NCI-H526 treated with DMSO at 0.1 percent for 48 hours (cell line): ENCODE measurements at regions not wholly inside any gene's neighbourhood (a gene's known extent, or its start where the extent isn't known, plus 50 kb on each side); places are given as distances from the start of the nearest gene placed in this dataset.
"Not testable (repeated sequence)": the region's sequence is repeated elsewhere in the genome, so short reads cannot be mapped to it uniquely, and the experiment has no call there.

Experiments used
- DNase-seq: peaks from one replicate; lab custom pipeline; 2025; lab: John Stamatoyannopoulos, UW

DNA sequence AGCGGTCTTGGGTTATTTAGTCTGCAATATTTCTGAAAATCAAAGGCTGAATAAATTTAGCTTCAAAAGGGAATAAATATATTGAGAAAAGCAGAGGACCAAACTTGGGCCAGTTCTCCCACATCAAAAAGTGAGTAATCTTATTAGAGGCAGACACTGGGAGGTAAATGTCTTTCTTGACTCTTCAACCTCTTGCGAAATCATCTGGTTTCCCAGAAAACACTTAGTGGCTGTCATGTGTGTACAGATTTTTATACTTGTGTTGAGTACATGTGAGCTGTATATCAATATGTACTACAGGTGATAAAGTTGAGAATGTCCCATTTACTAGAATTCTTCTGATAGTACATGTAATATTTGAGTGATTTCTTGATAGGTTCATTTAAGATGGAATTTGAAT lies 454.9 kb downstream of the PRR16 start:
- no peak for DNase-seq

DNA sequence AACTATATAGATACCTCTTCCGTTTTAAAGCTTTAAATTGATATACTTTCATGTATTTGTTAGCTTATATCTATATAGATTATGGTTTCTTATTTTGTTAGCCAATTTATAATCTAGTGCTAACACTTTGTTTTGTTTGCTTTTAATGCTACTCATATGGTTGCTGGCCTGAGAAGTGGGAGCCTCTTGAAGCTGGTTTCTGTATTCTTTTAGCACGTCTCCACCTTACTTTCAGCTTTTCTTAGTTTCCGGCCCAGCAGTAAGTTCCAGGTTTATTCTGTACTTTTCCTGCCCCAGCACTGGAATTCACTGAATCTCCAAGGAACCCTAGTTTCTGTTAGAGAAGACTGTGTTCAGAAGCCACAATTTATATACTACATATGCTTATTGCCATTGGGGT lies 458.9 kb downstream of the PRR16 start:
- no peak for DNase-seq

DNA sequence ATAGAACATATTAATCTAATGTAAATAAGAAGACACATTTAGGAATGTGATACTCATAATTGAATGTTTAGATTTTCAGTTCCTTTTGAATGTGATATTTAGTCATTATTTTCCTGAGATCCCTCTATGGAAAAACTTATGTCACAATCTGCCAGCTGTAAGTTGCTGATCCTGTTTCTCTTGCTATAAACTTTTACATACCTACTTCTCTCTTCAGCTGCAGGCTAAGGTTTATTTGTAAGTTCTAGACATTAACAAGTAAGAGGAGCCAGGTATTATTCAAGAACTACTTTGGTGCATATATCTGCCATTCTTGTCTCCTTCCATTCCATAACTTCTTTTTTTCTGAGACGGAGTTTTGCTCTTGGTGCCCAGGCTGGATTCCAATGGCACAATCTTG lies 462.4 kb downstream of the PRR16 start:
- no peak for DNase-seq

DNA sequence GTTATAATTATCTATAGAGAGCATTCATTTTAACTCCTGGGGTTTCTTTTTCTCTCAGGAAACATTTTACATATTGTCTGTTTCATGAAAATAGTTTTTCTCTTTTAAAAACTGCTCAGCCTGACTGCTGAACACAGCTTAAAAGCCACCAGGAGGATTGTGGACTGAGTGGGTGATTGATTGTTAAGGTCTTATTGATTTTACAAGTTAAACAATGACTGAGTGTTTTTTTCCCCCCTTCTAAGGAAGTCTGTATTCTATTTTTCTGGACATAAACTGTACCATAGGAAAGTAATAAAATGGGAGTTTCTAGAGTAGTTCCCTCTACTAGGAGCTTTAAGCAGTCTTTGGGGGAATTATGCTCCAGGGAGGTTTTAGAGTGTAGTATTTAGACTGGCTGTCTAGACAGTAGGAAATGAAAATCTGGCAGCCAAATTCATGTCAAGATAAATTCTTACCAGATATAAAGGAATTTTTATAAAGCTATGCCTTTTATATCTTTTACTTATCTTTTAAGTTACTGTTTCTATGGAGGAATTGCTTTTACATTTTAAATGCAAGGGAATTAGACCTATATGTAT lies 463.9 kb downstream of the PRR16 start:
- no peak for DNase-seq

DNA sequence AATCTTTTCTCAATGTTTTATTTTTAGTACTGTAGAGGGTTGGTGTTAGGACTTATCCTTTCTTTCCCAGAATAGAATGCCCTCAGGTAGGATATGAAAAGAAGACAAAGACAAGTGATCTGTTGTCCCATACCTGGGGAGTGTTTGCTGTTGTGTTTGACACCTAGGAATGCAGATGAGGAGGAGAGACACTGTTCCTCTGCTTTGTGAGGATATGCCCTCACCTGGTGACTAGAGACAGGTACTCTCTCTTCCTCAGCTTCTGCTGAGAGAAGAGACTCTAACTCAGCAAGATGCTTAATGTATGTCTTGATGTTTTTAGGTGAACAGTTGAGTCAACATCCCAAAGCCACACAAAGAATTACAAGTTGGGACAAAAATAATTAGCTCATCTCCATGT lies 468.4 kb downstream of the PRR16 start:
- no peak for DNase-seq

DNA sequence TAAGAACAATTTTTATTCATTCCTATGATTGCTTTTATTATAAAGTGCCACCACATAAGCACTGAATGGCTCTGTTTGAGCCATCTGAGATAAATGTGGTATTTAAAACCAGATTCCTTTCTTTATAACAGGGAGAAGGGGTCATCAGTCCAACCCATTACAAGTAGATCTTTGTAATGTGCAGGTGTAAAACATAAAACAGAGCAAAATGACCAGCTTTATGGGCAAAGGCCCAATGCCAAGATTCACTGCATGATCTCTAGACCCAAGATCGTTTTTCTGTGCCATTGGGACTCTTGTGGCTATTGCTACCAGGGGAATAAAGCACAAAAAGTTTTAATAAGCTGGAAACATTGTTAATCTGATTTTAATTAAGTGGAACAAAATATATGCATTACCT lies 469.9 kb downstream of the PRR16 start:
- no peak for DNase-seq

DNA sequence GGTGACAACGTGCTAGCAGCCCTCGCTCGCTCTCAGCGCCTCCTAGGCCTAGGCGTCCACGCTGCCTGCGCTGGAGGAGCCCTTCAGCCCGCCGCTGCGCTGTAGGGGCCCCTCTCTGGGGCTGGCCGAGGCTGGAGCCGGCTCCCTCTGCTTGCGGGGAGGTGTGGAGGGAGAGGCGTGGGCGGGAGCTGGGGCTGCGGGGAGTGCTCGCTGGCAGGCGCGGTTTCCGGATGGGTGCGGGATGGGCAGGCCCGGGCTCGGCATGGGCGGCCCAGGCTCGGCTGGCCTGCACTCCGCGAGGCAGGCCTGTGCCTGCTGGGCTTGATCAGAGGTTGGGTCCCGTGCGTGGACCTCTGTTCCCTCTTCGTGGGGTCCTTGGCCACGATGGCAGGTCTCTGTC lies 472.6 kb downstream of the PRR16 start:
- no peak for DNase-seq

DNA sequence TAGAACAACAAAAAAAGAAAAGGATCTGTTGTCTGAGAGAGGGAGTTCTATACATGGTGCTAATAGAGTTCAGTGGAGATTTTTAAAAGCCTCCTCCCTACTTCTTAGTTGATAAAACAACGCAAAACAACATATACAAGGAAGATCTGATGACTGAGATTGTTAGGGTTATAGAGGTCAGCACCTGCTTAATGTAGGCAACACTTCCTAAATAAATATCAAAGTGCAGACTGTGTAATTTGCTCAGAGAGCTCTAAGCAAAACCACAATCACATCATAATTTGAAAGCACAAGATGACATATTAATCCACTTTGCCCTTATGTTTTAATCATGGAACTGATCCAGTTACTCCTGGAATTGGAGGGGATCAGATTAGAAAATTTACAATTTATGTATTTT lies 474.5 kb downstream of the PRR16 start:
- DNase-seq: no peak

DNA sequence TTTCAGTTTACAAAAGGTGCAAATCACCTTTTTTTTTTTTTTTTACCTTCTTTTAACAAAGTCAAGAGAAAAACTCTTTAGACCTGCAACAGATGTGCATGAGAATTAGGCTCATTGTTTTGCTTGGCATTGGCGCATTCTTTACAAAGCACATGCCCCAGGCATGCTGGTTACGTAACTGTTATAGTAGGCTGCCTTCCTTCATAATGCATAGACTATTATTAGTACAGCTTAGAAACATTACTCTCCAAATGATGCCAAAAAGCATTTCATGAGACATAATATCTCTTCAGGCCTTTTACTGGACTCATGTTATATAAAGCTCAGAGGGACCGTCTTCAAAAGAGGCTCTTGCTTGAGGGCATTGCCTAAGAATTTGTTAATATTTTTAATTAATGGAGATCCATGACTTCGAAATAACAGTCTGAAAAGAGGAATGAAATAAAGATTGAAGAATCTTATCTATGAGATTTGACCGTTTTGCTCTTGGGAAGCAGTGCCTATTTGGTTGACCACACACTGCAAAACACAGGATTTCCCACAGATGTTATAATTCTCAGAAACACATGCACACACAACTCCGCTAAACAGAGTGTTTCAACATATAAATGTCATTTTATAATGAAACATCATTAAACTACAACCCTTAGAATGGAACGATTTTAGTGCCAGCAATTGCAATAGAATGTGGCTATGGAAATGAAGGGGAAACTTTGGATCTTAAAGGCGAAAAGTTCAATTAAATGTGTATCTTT lies 478.7 kb downstream of the PRR16 start:
- DNase-seq: no peak

DNA sequence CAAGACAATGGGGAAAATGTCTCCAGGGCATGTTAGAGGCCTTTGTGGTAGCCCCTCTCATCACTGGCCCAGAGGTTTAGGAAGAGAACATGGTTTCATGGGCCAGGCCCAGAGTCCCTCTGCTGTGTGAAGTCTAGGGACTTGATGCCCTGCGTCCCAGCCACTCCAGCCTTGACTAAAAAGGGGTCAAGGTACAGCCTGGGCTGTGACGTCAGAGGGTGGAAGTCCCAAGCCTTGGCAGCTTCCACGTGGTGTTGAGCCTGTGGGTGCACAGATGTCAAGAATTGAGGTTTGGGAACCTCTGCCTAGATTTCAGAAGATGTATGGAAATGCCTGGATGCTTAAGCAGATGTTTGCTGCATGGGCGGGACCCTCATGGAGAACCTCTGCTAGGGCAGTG lies 485.5 kb downstream of the PRR16 start:
- DNase-seq: not testable (repeated sequence)

DNA sequence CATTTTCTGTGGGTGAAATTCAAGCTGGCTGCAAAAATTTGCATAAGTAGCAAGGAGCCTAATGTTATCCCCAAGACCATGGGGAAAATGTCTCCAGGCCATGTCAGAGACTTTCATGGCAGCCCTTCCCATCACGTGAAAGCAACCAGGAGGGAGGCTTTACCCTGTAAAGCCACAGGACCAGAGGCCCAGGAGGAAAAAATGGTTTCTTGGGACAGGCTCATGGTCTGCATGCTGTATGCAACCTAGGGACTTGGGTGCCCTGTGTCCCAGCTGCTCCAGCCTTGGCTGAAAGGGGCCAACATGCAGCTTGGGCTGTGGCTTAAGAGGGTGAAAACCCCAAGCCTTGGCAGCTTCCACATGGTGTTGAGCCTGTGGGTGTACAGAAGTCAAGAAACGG lies 489.3 kb downstream of the PRR16 start:
- DNase-seq: not testable (repeated sequence)

DNA sequence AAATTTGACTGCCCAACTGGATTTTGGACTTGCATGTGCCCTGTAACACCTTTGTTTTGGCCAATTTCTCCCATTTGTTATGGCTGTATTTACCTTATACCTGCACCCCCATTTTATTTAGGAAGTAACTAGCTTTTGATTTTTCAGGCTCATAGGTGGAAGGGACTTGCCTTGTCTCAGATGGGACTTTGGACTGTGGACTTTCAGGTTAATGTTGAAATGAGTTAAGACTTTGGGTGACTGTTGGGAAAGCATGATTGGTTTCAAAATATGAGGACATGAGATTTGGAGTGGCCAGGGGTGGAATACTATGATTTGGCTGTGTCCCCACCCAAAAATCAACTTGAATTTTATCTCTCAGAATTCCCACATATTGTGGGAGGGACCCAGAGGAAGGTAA lies 490.2 kb downstream of the PRR16 start:
- DNase-seq: no peak

DNA sequence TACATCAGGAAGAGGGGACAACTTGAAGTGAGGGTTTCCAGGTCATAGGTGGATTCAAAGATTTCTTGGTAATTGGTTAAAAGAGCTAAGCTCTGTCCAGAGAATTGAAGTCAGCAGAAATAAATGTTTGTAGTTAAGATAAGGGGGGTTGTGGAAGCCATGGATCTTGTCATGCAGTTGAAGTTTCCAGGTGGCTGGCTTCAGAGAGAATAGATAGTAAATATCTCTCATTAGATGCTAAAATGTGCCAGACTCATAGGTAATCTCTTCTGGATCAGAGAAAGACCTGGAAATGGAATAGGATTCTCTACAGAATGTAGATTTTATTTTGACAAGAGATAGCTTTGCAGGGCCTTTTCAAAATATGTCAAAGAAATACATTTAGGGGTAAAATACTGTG lies 491.7 kb downstream of the PRR16 start:
- DNase-seq: no peak

DNA sequence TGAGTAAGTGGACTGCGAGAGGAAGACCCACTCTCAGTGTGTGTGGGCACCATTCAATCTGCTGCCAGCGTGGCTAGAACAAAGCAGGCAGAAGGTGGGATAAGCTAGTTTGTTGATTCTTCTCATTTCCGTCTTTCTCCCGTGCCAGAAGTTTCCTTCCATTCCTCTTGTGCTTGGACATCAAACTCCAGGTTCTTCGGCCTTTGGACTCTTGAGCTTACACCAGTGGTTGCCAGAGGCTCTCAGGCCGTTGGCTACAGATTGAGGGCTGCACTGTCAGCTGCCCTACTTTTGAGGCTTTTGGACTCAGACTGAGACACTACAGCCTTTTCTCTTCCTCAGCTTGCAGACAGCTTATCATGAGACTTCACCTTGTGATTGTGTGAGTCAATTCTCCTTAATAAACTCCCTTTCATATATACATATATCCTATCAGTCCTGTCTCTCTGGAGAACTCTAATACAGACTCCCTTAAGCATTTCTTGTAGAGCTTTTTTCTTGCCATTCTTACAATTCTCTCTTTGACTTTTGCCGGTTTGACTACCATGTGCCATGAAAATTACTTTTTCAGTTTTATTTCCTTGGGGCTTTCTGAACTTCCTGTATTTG lies 494.9 kb downstream of the PRR16 start:
- DNase-seq: no peak

DNA sequence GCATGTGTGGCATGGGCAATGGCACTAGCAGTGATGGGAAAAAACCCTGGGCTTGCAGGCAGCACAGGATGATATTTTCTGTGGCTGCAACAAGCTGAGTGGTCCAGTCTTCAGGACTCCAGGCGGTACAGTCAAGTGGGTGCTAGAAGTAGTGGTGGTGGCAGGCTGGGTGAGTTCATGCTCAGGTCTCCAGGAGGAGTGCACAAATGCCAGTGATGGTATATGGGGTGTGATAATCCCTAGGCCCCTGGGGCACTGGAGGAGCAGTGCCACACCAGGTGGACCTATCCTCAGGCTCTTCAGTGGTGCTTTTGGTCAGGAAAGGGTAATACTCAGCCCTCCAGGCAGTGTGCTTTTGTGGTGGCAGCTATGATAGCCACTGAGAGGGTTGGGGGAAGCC lies 496.4 kb downstream of the PRR16 start:
- DNase-seq: no peak

DNA sequence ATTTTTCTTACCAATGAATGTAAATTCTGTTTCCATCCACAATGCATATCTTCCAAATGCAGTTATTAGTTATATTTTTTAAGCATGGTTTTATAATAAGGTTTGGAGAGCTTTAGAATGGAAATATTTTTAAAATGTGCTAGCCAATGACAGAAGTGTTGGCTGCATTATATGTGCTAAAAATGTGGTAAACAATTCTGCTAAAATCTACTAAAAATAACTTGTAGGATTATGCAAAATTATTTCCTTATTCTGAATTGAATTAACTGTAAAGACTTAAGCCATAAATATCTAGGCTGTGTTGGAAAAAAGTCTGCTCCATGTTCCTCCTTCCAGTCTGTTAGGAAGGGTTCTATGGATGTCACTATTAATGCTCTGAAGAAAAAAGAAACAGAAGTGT lies 503.3 kb downstream of the PRR16 start:
- DNase-seq: no peak

DNA sequence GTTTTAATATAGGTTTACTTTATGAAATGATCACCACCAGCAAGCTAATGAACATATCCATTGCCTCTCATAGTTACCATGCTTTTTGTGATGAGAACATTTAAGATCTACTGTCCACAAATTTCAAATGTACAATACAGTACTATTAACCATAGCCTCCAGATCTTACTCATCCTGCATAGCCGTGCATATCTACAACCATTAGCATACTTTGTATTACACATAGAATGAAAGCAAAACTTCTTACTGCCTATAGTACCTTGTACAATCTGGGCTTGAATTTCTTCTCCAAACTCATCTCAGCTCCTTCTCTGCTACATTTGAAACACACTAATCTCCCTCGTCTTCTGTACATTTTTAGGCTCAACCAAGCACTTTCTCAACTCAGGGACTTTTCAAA lies 510.6 kb downstream of the PRR16 start:
- DNase-seq: no peak

DNA sequence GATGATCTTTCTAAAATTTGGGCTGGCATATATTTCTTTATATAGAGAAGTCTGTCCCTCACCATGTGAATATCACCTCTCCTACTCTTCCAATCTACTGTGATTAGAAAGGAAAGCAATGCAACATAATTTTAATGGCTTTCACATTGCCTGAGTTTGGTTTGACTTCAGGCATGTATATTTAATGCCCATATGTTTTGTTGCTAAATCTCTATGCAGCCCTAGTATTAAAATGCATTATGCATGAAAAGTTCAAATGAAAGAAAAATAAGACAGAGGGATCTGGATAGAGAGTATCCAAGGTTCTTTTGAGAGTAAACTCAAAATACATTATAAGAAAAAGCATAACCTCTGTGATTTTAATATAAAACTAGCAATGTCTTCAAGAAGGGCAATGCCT lies 518.3 kb downstream of the PRR16 start:
- DNase-seq: no peak

DNA sequence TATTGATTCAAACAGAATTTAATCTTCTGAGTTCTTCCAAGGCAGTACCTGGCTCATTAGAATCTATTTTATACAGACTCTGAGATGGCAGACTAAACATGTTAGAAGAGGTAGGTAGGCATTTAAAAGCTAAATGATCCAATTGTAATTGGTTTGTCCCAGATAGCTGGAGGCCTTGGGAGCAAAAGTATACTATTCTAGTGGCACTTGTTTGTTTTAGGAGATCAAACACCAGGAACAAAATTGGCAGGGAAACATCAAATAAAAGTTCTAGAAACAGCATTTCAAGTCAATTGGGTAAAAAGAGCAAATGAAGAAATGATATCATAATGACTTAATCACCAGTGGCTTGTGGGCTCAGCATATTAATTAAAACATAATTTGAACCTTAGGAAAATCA lies 521.4 kb downstream of the PRR16 start:
- DNase-seq: no peak

DNA sequence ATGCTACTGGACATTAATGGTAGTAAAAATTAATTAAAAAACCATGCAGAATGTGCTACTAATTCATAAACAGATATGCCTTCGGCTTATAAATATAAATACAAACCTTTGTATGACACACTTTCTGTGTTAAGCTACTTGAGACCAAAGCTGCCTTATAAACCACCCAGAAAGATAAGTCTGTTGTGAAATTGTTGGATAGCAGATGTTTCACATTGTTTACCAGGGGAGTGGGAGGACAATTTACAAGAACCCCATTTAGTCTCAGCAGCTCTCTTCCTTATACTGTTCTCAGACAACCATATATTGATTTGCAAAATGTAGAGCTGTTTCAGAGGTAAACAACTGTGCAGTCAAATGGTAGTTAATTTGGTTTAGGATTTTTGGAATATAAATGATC lies 524.4 kb downstream of the PRR16 start:
- no peak for DNase-seq

DNA sequence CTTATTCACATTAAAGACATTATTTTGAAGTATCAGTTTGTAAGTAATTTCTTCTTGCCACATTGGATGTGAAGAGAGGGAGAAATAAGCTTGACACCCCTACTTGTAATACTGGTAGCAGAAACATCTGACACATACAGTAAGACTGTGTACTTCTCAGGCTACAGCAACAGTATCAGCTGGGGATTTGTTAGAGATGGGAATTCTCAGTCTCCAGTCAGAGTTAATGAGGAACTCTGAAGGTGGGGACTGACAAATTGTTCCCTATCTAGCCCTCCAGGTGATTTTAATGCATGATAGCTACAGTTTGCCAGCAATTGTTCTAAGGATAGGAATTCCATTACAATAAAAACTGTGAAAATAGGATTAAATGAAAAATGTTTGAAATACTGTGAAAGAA lies 524.8 kb downstream of the PRR16 start:
- DNase-seq: no peak

DNA sequence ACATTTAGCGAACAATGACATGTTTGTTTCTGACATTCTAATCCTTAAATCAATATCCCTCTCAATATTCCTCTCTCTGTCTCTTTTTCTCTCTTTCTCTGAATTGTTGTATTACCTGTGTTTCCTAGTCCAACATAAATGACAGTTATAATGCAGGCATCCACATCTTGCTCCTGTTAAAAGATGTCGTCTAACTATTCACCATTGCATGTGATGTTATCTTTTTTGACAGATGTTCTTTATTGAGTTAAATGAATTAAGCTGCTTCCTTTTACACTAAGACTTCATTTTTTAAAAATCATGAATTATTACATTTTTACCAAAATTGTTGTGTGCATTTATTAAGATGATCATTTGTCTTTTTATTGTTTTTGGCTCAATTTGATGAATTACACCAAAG lies 527.5 kb downstream of the PRR16 start:
- no peak for DNase-seq

DNA sequence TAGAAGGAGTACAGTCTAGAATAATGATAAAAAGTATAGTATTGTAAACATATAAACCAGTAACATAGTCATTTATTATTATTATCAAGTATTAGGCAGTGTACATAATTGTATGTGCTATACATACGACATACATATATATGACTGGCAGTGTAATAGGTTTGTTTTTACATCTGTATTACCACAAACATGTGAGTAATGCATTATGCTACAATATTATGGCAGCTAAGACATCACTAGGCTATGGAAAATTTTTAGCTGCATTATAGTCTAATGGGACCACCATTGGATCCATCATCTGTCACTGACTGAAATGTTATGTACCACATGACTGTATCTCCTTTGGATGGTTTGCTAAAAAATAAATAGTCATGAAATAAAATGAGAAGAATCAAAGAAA lies 530.0 kb downstream of the PRR16 start:
- no peak for DNase-seq

DNA sequence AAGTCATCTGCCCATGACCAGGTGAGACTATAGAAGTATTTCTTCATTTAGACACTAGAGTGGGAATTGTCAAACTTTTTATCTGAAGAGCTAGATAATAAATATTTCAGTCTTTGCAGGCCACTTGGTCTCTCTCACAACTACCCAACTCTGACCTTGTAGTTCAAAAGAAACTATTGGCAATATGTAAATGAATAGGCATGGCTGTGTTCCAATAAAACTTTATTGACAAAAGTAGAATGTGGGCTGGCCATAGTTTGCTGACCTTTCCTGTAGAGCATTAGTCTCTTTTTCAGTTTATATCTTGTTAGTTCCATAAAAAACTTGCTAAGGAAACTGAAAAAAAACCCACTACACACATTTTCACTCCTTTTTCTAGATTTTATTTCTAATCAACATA lies 535.5 kb downstream of the PRR16 start:
- DNase-seq: no peak
